H9 (cell line): ENCODE measurements at regions not wholly inside any gene's neighbourhood (a gene's known extent, or its start where the extent isn't known, plus 50 kb on each side); places are given as distances from the start of the nearest gene placed in this dataset.

Experiments
- DNase-seq: peaks from one replicate; pipeline ENCODE4 v3.0.0-alpha.2; 2017
- H2AFZ ChIP-seq: one replicate; pipeline ENCODE4 v1.6.1; 2013; ENCODE audit warnings: mild to moderate bottlenecking, low read length, control low read depth, moderate library complexity
- H2AK5ac ChIP-seq: 2 replicates; pipeline ENCODE4 v1.6.1; 2013; ENCODE audit warnings: low read length, control low read depth, mixed read lengths; ENCODE audit not compliant: insufficient read length
- H2BK120ac ChIP-seq: one replicate; pipeline ENCODE4 v1.6.1; 2013; ENCODE audit warnings: low read depth, mild to moderate bottlenecking, low read length, control low read depth, inconsistent platforms; ENCODE audit not compliant: poor library complexity, severe bottlenecking
- H2BK12ac ChIP-seq: 2 replicates; pipeline ENCODE4 v1.6.1; 2013; ENCODE audit warnings: low read length, control low read depth, mixed read lengths, low read depth; ENCODE audit not compliant: insufficient read length
- H2BK15ac ChIP-seq: 2 replicates; pipeline ENCODE4 v1.6.1; 2013; ENCODE audit warnings: low read depth, low read length, control low read depth
- H2BK20ac ChIP-seq: one replicate; pipeline ENCODE4 v1.6.1; 2013; ENCODE audit warnings: low read depth, mild to moderate bottlenecking, low read length, control low read depth, inconsistent platforms; ENCODE audit not compliant: poor library complexity, severe bottlenecking
- H2BK5ac ChIP-seq: 2 replicates; pipeline ENCODE4 v1.6.1; 2013; ENCODE audit warnings: low read length, control low read depth, mixed read lengths; ENCODE audit not compliant: insufficient read length
- H3K14ac ChIP-seq: 2 replicates; pipeline ENCODE4 v1.6.1; 2013; ENCODE audit warnings: low read length, control low read depth; ENCODE audit not compliant: insufficient read depth
- H3K18ac ChIP-seq: 2 replicates; pipeline ENCODE4 v1.6.1; 2013; ENCODE audit warnings: low read depth, mild to moderate bottlenecking, mixed read lengths, low read length, control low read depth; ENCODE audit not compliant: insufficient read length
- H3K23ac ChIP-seq: 2 replicates; pipeline ENCODE4 v1.6.1; 2013; ENCODE audit warnings: low read length, control low read depth, mixed read lengths, low read depth; ENCODE audit not compliant: insufficient read length
- H3K23me2 ChIP-seq: 2 replicates; pipeline ENCODE4 v1.6.1; 2013; ENCODE audit warnings: low read depth, mild to moderate bottlenecking, mixed read lengths, low read length, control low read depth; ENCODE audit not compliant: insufficient read length, poor library complexity, severe bottlenecking
- H3K27ac ChIP-seq: 2 replicates; pipeline ENCODE4 v1.5.1; 2013; ENCODE audit warnings: low read length, control low read depth, mixed read lengths, low read depth; ENCODE audit not compliant: insufficient read length
- H3K27me3 ChIP-seq: 2 replicates; pipeline ENCODE4 v1.6.1; 2013; ENCODE audit warnings: low read length, control low read depth, inconsistent platforms; ENCODE audit not compliant: insufficient read depth
- H3K4ac ChIP-seq: 2 replicates; pipeline ENCODE4 v1.6.1; 2013; ENCODE audit warnings: low read depth, mild to moderate bottlenecking, control low read depth, inconsistent platforms, low read length, moderate library complexity
- H3K4me1 ChIP-seq: 2 replicates; pipeline ENCODE4 v1.6.1; 2013; ENCODE audit warnings: low read length, control low read depth, inconsistent platforms; ENCODE audit not compliant: insufficient read depth
- H3K4me2 ChIP-seq: 2 replicates; pipeline ENCODE4 v1.6.1; 2013; ENCODE audit warnings: low read length, control low read depth, mixed read lengths; ENCODE audit not compliant: insufficient read length, insufficient read depth
- H3K56ac ChIP-seq: 2 replicates; pipeline ENCODE4 v1.6.1; 2013; ENCODE audit warnings: low read depth, mild to moderate bottlenecking, mixed read lengths, low read length, control low read depth; ENCODE audit not compliant: insufficient read length
- H3K79me1 ChIP-seq: 2 replicates; pipeline ENCODE4 v1.6.1; 2013; ENCODE audit warnings: low read depth, mild to moderate bottlenecking, moderate library complexity, low read length, control low read depth, inconsistent platforms; ENCODE audit not compliant: insufficient read depth, poor library complexity, severe bottlenecking
- H3K79me2 ChIP-seq: 2 replicates; pipeline ENCODE4 v1.6.1; 2013; ENCODE audit warnings: low read length, control low read depth, inconsistent platforms; ENCODE audit not compliant: insufficient read depth
- H3K9ac ChIP-seq: 2 replicates; pipeline ENCODE4 v1.6.1; 2013; ENCODE audit warnings: low read length, control low read depth, mixed read lengths; ENCODE audit not compliant: insufficient read length; ENCODE audit errors: extremely low read depth
- H3K9me3 ChIP-seq: one replicate; pipeline ENCODE4 v1.6.1; 2013; ENCODE audit warnings: low read depth, low read length, inconsistent platforms; ENCODE audit not compliant: control insufficient read depth
- H3T11ph ChIP-seq: one replicate; pipeline ENCODE4 v1.6.1; 2013; ENCODE audit warnings: mild to moderate bottlenecking, low read length, control low read depth, inconsistent platforms
- H4K20me1 ChIP-seq: one replicate; pipeline ENCODE4 v1.6.1; 2013; ENCODE audit not compliant: control insufficient read depth, insufficient read length, insufficient read depth
- H4K5ac ChIP-seq: 2 replicates; pipeline ENCODE4 v1.6.1; 2013; ENCODE audit warnings: low read depth, mild to moderate bottlenecking, mixed read lengths, low read length, control low read depth; ENCODE audit not compliant: insufficient read length
- H4K8ac ChIP-seq: replicated peaks from 2 replicates; pipeline ENCODE4 v1.6.1; 2013; ENCODE audit warnings: low read length, control low read depth, mixed read lengths, low read depth; ENCODE audit not compliant: insufficient read length
- H4K91ac ChIP-seq: 2 replicates; pipeline ENCODE4 v1.6.1; 2013; ENCODE audit warnings: low read depth, mild to moderate bottlenecking, moderate library complexity, mixed read lengths, low read length, control low read depth; ENCODE audit not compliant: insufficient read length
- H3K27ac Mint-ChIP-seq, 3 experiments: 2 replicates in 2 of 3; 3 replicates in 1 of 3; pipeline ENCODE4 v1.8.0; 2020 to 2021; ENCODE audit warnings: mixed read lengths in 3 of 3, mild to moderate bottlenecking in 1 of 3, moderate library complexity in 1 of 3
- H3K27me3 Mint-ChIP-seq: 2 replicates; pipeline ENCODE4 v1.8.0; 2021; ENCODE audit warnings: low read depth, mild to moderate bottlenecking, moderate library complexity, mixed read lengths
- H3K36me3 Mint-ChIP-seq, 3 experiments: 2 replicates in 2 of 3; 3 replicates in 1 of 3; pipeline ENCODE4 v1.8.0; 2020 to 2021; ENCODE audit warnings: low read depth in 3 of 3, mixed read lengths in 3 of 3; ENCODE audit not compliant: insufficient read depth in 1 of 3
- H3K4me1 Mint-ChIP-seq, 2 experiments: 2 replicates each; pipeline ENCODE4 v1.8.0; 2020; ENCODE audit warnings: mixed read lengths in 2 of 2
- H3K4me3 Mint-ChIP-seq, 2 experiments: 2 replicates in 1 of 2; 3 replicates in 1 of 2; pipeline ENCODE4 v1.8.0; 2020 to 2021; ENCODE audit warnings: mild to moderate bottlenecking in 2 of 2, mixed read lengths in 2 of 2, moderate library complexity in 1 of 2
- H3K9me3 Mint-ChIP-seq, 2 experiments: 2 replicates in 1 of 2; 3 replicates in 1 of 2; pipeline ENCODE4 v1.8.0; 2020; ENCODE audit warnings: mild to moderate bottlenecking in 2 of 2, mixed read lengths in 2 of 2, moderate library complexity in 1 of 2
- CTCF ChIP-seq: fragments of 200-600 bp; sonication (generic); conservative IDR thresholded peaks from 3 replicates; pipeline ENCODE4 v1.8.0; 2021; ENCODE audit warnings: antibody characterized with exemption, mild to moderate bottlenecking
- WGBS: extraction: QIAGEN DNeasy Blood & Tissue Kit; methylation state at CpG from one replicate; pipeline ENCODE4 v1.1.7; 2013; ENCODE audit warnings: missing lambda C conversion rate, low lambda C conversion rate, mixed read lengths; ENCODE audit not compliant: insufficient read length; ENCODE audit errors: extremely low coverage; 5-methylcytosine and 5-hydroxymethylcytosine counted together

GRCh38 chr6:108751851-108752732 is 96.1 kb upstream of the ARMC2 start:
- Histone ChIP-seq H4K20me1 (no peaks in the 10 kb centered on the region), H3K9me3 (no peaks in the 10 kb centered on the region), H3K4me2 (no peak overlapping the region), H3K14ac (no peak overlapping the region), H2BK12ac (no peak overlapping the region), H3K56ac (no peak overlapping the region), H2BK120ac (no peak overlapping the region), H3K18ac (no peak overlapping the region), H3K4ac (no peak overlapping the region), H2BK20ac (no peak overlapping the region), H3K23ac (no peak overlapping the region), H2BK5ac (no peak overlapping the region), H3K79me2 (no peaks in the 10 kb centered on the region), H2AFZ (no peak overlapping the region), H4K8ac (no peak overlapping the region), H4K5ac (no peak overlapping the region), H3K27me3 (no peaks in the 10 kb centered on the region), H3T11ph (no peak overlapping the region), H4K91ac (no peak overlapping the region), H3K4me1 (no peaks in the 10 kb centered on the region), H3K79me1 (no peaks in the 10 kb centered on the region), H3K9ac (no peak overlapping the region), H2BK15ac (no peak overlapping the region), H3K27ac (no peak overlapping the region), H3K23me2 (no peaks in the 10 kb centered on the region), H2AK5ac (no peak overlapping the region)
- no CpG with 5 or more reads among the region's 5 CpGs for WGBS
- no peak overlapping the region for H3K4me3 Mint-ChIP-seq
- H3K9me3 Mint-ChIP-seq = no peaks in the 10 kb centered on the region
- H3K27me3 Mint-ChIP-seq = peaks cover 8% of the 10 kb centered on the region
- peaks cover 5 to 15% of the 10 kb centered on the region in 2 experiments for H3K4me1 Mint-ChIP-seq
- DNase-seq = no peak
- H3K36me3 Mint-ChIP-seq = no peaks in the 10 kb centered on the region
- TF ChIP-seq CTCF = no peak
- no peak overlapping the region for H3K27ac Mint-ChIP-seq
